Femur (tissue), 1 donor: ENCODE measurements at regions not wholly inside any gene's neighbourhood (a gene's known extent, or its start where the extent isn't known, plus 50 kb on each side); places are given as distances from the start of the nearest gene placed in this dataset.
"Not testable (repeated sequence)": the region's sequence is repeated elsewhere in the genome, so short reads cannot be mapped to it uniquely, and the experiment has no call there.

Source experiments
- DNase-seq: peaks from one replicate; pipeline ENCODE4 v3.0.0-alpha.2; 2017

GRCh38 chrX:555725-556666 lies 74.6 kb upstream of the SHOX start:
- DNase-seq, result no peak

GRCh38 chrX:557601-558000 lies 73.0 kb upstream of the SHOX start:
- not testable (repeated sequence) for DNase-seq

- DNase-seq, result not testable (repeated sequence)
Measured at GRCh38 chrX:559282-559681, 71.3 kb upstream of the SHOX start.

GRCh38 chrX:567891-568290 lies 62.7 kb upstream of the SHOX start:
- no peak for DNase-seq

GRCh38 chrX:568311-568710 lies 62.3 kb upstream of the SHOX start:
- no peak for DNase-seq

GRCh38 chrX:572538-573124 lies 58.0 kb upstream of the SHOX start:
- DNase-seq, result no peak

- no peak for DNase-seq
Measured at GRCh38 chrX:574251-574650, 56.3 kb upstream of the SHOX start.

GRCh38 chrX:574830-575229 lies 55.8 kb upstream of the SHOX start:
- DNase-seq, result no peak

- DNase-seq, result no peak
Measured at GRCh38 chrX:576904-577560, 53.6 kb upstream of the SHOX start.

- no peak for DNase-seq
Measured at GRCh38 chrX:578531-578930, 52.1 kb upstream of the SHOX start.

- no peak for DNase-seq
Measured at GRCh38 chrX:580030-580429, 50.6 kb upstream of the SHOX start.
